DND-41 (cell line): ENCODE measurements at regions not wholly inside any gene's neighbourhood (a gene's known extent, or its start where the extent isn't known, plus 50 kb on each side); places are given as distances from the start of the nearest gene placed in this dataset.

Experiments used
- ATAC-seq: fragments of 200-7000 bp; cut with Tn5 transposase; 3 replicates; pipeline ENCODE4 v1.9.1; 2021; ENCODE audit warnings: low read depth; ENCODE audit not compliant: insufficient read depth
- DNase-seq: peaks from one replicate; pipeline ENCODE4 v3.0.0-alpha.2; 2020
- H2AFZ ChIP-seq: 2 replicates; pipeline ENCODE4 v1.6.0; 2012; ENCODE audit warnings: low read depth, low read length
- H3K27ac ChIP-seq: 2 replicates; pipeline ENCODE4 v1.5.1; 2012; ENCODE audit warnings: low read length, inconsistent platforms
- H3K27me3 ChIP-seq: fragments of 200-600 bp; sonication (generic); 2 replicates; pipeline ENCODE4 v1.6.0; 2012; ENCODE audit warnings: low read length, mild to moderate bottlenecking, inconsistent platforms; ENCODE audit not compliant: insufficient read depth, poor library complexity
- H3K36me3 ChIP-seq: 2 replicates; pipeline ENCODE4 v1.5.1; 2012; ENCODE audit warnings: low read length, inconsistent platforms; ENCODE audit not compliant: insufficient read depth
- H3K4me1 ChIP-seq: 2 replicates; pipeline ENCODE4 v1.5.1; 2012; ENCODE audit warnings: mild to moderate bottlenecking, low read length; ENCODE audit not compliant: insufficient read depth
- H3K4me2 ChIP-seq: 2 replicates; pipeline ENCODE4 v1.6.0; 2012; ENCODE audit warnings: mild to moderate bottlenecking, moderate library complexity, low read length, inconsistent platforms; ENCODE audit not compliant: insufficient read depth
- H3K4me3 ChIP-seq, 2 experiments: fragments of 200-600 bp in 1 of 2; shearing (Covaris generic) in 1 of 2; 2 replicates each; pipeline ENCODE4 v1.5.1; 2012 to 2016; ENCODE audit warnings: inconsistent platforms in 2 of 2, low read length in 2 of 2, mild to moderate bottlenecking in 2 of 2, low read depth in 1 of 2, moderate library complexity in 1 of 2
- H3K79me2 ChIP-seq: 2 replicates; pipeline ENCODE4 v1.6.0; 2012; ENCODE audit warnings: low read length, inconsistent platforms; ENCODE audit not compliant: insufficient read depth
- H3K9ac ChIP-seq: 2 replicates; pipeline ENCODE4 v1.6.0; 2012; ENCODE audit warnings: low read depth, mild to moderate bottlenecking, inconsistent platforms, low read length, moderate library complexity
- H3K9me3 ChIP-seq: 2 replicates; pipeline ENCODE4 v1.5.1; 2012; ENCODE audit warnings: low read length, moderate library complexity, mild to moderate bottlenecking, inconsistent platforms; ENCODE audit not compliant: insufficient read depth, severe bottlenecking
- H4K20me1 ChIP-seq: 2 replicates; pipeline ENCODE4 v1.6.0; 2012; ENCODE audit warnings: low read length; ENCODE audit not compliant: insufficient read depth
- EZH2 ChIP-seq: IDR thresholded peaks from 3 replicates; pipeline ENCODE4 v1.6.1; 2012; ENCODE audit warnings: borderline replicate concordance, low read depth, mild to moderate bottlenecking, moderate library complexity, low read length, inconsistent platforms; ENCODE audit not compliant: severe bottlenecking
- TF ChIP-seq, protein P1 (sequence below): IDR thresholded peaks from 2 replicates; pipeline ENCODE4 v1.5.1; 2012; ENCODE audit warnings: borderline replicate concordance, low read length, moderate library complexity, mild to moderate bottlenecking; ENCODE audit not compliant: poor library complexity, severe bottlenecking; ENCODE audit errors: extremely low read depth

DNA sequence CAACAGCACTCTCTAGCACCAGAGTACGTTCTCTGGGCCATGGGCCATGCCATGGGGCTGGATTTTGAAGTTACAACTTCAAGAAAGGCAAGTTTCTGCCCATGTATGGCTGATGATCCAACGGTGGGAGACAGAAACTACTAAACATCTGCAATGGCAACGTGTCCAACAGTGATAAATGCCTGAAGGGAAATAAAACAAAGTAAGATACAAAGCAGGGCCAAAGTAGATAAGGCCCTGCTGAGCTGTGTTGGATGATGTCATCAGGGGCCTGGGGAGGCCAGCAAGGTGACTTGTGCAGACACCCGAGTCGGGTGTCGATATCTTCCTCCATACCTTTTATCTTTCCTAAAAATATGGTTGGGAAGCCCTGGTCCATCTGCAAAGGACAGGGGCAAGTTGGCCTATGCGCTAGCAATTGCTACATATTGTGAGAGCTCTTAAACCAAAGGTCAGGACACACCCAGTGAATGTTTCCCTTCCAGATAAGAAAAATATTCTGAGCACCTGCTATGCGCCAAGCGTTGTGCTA, 487.2 kb downstream of the MN1 start:
- TF ChIP-seq, protein P1, sequence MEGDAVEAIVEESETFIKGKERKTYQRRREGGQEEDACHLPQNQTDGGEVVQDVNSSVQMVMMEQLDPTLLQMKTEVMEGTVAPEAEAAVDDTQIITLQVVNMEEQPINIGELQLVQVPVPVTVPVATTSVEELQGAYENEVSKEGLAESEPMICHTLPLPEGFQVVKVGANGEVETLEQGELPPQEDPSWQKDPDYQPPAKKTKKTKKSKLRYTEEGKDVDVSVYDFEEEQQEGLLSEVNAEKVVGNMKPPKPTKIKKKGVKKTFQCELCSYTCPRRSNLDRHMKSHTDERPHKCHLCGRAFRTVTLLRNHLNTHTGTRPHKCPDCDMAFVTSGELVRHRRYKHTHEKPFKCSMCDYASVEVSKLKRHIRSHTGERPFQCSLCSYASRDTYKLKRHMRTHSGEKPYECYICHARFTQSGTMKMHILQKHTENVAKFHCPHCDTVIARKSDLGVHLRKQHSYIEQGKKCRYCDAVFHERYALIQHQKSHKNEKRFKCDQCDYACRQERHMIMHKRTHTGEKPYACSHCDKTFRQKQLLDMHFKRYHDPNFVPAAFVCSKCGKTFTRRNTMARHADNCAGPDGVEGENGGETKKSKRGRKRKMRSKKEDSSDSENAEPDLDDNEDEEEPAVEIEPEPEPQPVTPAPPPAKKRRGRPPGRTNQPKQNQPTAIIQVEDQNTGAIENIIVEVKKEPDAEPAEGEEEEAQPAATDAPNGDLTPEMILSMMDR: no peak
- no peak for TF ChIP-seq EZH2
- DNase-seq (no peak), ATAC-seq (no peak)
- Histone ChIP-seq H3K9ac (no peak overlapping the region), H2AFZ (no peak overlapping the region), H3K79me2 (no peaks in the 10 kb centered on the region), H3K27ac (no peak overlapping the region), H3K27me3 (peaks cover 12% of the 10 kb centered on the region), H3K4me1 (no peaks in the 10 kb centered on the region), H3K4me2 (no peak overlapping the region), H3K4me3 (no peak overlapping the region), H3K9me3 (no peaks in the 10 kb centered on the region), H3K36me3 (no peaks in the 10 kb centered on the region), H4K20me1 (no peaks in the 10 kb centered on the region)

DNA sequence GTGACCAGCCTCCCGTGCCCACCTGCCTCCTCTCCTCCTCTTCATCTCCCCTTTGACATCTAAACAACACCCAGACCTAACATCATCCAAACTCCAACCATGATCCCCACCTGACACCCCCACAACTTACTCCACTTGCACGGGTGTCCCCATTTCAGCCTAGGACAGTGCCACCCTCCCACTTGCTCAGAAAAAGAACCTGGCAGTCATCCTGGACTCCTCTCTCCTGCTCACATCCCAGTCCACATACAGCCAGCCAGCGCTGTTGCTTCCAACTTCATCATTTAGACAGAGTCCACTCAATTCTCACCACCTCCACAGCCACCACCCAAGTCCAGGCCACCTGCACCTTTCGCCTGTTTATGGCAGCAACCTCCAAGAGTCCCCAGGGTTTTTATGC, 485.7 kb downstream of the MN1 start:
- Histone ChIP-seq H4K20me1 (no peaks in the 10 kb centered on the region), H3K9me3 (no peaks in the 10 kb centered on the region), H3K27me3 (peaks cover 12% of the 10 kb centered on the region), H3K36me3 (no peaks in the 10 kb centered on the region), H3K4me2 (no peak overlapping the region), H3K9ac (no peak overlapping the region), H2AFZ (no peak overlapping the region), H3K27ac (no peak overlapping the region), H3K79me2 (no peaks in the 10 kb centered on the region), H3K4me1 (no peaks in the 10 kb centered on the region), H3K4me3 (no peak overlapping the region)
- ATAC-seq: no peak
- DNase-seq: no peak
- TF ChIP-seq, protein P1: no peak
- no peak for TF ChIP-seq EZH2

DNA sequence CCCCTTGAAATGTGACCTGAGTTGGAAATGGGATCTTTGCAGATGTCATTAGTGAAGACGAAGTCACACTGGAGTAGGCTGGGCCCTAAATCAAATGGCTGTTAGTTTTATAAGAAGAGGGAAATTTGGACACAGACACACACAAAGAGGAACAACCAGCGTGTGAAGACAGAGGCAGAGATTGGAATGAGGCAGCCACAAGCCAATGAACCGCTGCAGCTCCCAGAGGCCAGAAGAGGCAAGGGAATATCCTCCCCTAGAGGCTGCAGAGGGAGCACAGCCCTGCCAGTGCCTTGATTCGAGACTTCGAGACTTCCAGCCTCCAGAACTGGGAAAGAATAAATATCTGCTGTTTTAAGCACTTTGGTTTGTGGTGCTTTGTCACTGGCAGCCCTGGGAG, 484.5 kb downstream of the MN1 start:
- Histone ChIP-seq H3K9ac (no peak overlapping the region), H2AFZ (no peak overlapping the region)

More for the DNA sequence above, 484.5 kb downstream of the MN1 start:
- no peak for ATAC-seq
- Histone ChIP-seq H3K27ac (no peak overlapping the region), H3K9me3 (no peaks in the 10 kb centered on the region), H3K27me3 (peaks cover 12% of the 10 kb centered on the region), H3K4me2 (no peak overlapping the region), H3K4me1 (no peaks in the 10 kb centered on the region), H3K4me3 (no peak overlapping the region), H4K20me1 (no peaks in the 10 kb centered on the region), H3K36me3 (no peaks in the 10 kb centered on the region), H3K79me2 (no peaks in the 10 kb centered on the region)
- TF ChIP-seq, protein P1: no peak
- TF ChIP-seq EZH2: no peak
- DNase-seq: no peak
